Gastrocnemius medialis (tissue), 4 donors: ENCODE measurements at regions not wholly inside any gene's neighbourhood (a gene's known extent, or its start where the extent isn't known, plus 50 kb on each side); places are given as distances from the start of the nearest gene placed in this dataset.

Experiments
- POLR2A ChIP-seq, 2 donors: fragments of 450-650 bp; IDR thresholded peaks; one replicate each; pipeline ENCODE4 v1.6.1; 2017; ENCODE audit warnings: antibody characterized with exemption in 2 of 2, mild to moderate bottlenecking in 2 of 2, moderate library complexity in 2 of 2
- TF ChIP-seq, protein P1 (sequence below), 5 experiments: fragments of 450-650 bp in 3 of 5; fragments of 200-600 bp in 2 of 5; sonication (generic) in 2 of 5; IDR thresholded peaks in 4 of 5; conservative IDR thresholded peaks in 1 of 5; 1 replicate in 4 of 5; 2 replicates in 1 of 5; pipeline ENCODE4 v1.5.1; 2016 to 2019; ENCODE audit warnings: antibody characterized with exemption in 5 of 5, mild to moderate bottlenecking in 3 of 5, moderate library complexity in 3 of 5

DNA sequence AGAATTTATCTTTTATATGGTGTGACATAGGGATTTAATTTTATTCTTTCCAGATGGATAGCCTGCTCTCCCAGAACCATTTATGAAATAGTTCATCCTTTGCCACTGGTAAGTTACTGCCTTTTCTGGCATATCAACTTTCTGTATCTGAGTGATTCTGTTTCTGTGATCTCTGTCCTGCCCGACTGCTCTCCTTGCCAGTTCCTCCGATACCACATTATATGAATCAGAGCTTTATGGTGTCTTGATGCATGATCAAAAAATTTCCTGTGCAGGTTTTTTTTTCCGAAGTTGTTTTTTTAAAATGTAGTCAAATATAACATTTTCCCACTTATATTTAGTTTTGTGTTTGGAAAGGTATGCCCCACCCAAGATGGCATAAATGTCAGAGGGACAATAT, 242.5 kb downstream of the CYP26B1 start:
- TF ChIP-seq POLR2A (IDR thresholded peaks at IDR 0.05) = no peak
- TF ChIP-seq, protein P1, sequence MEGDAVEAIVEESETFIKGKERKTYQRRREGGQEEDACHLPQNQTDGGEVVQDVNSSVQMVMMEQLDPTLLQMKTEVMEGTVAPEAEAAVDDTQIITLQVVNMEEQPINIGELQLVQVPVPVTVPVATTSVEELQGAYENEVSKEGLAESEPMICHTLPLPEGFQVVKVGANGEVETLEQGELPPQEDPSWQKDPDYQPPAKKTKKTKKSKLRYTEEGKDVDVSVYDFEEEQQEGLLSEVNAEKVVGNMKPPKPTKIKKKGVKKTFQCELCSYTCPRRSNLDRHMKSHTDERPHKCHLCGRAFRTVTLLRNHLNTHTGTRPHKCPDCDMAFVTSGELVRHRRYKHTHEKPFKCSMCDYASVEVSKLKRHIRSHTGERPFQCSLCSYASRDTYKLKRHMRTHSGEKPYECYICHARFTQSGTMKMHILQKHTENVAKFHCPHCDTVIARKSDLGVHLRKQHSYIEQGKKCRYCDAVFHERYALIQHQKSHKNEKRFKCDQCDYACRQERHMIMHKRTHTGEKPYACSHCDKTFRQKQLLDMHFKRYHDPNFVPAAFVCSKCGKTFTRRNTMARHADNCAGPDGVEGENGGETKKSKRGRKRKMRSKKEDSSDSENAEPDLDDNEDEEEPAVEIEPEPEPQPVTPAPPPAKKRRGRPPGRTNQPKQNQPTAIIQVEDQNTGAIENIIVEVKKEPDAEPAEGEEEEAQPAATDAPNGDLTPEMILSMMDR (IDR thresholded peaks at IDR 0.05 in 4 of 5, conservative IDR thresholded peaks at IDR 0.05 in 1 of 5) = no peak
